ENCODE measurements at regions not wholly inside any gene's neighbourhood (a gene's known extent, or its start where the extent isn't known, plus 50 kb on each side); places are given as distances from the start of the nearest gene placed in this dataset.

DNA sequence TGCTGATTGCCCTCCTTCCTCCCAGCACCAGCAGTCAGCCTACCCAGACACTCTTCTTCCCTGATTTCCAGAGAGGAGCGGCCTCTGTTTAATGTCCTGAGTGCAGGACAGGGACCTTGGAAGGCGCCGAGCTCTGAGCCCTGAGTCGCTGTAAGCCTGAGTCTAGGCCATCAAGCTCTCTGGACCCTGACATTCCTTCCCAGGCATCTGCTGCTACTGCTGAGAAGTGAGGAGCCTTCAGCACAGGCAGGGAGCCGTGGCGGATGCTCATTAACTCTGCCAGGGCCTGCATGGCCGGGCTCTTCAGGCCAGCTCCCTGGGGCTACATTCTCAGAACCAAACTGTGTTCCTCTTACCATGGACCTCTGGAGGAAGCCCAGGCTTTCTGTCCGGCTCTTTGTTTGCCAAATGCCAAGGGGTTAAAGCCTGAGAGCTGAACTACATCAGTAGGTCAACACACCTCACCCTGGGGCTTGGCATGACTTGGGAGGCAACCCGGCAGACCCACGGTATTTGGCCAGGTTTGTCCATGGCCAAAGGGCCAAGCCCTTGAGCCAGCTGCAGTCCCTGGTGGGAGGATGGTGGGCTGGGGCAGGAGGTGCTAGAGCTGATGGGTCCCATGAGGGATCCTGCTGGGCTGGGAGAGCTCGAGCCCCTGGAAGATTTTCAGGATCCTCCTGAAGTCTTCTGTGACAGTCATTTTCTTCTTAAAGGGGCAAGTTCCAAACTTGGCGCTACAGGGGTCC is 721.4 kb downstream of the BRD1 start (continued):
- TF ChIP-seq, protein P1, sequence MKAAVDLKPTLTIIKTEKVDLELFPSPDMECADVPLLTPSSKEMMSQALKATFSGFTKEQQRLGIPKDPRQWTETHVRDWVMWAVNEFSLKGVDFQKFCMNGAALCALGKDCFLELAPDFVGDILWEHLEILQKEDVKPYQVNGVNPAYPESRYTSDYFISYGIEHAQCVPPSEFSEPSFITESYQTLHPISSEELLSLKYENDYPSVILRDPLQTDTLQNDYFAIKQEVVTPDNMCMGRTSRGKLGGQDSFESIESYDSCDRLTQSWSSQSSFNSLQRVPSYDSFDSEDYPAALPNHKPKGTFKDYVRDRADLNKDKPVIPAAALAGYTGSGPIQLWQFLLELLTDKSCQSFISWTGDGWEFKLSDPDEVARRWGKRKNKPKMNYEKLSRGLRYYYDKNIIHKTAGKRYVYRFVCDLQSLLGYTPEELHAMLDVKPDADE (IDR thresholded peaks at IDR 0.05), result no peak
- TF ChIP-seq EZH2phosphoT487 (IDR thresholded peaks at IDR 0.05; ENCODE audit: unreplicated experiment), result no peak
- TF ChIP-seq JUNB (IDR thresholded peaks at IDR 0.05; ENCODE audit: unreplicated experiment), result no peak
- TF ChIP-seq, protein P2, sequence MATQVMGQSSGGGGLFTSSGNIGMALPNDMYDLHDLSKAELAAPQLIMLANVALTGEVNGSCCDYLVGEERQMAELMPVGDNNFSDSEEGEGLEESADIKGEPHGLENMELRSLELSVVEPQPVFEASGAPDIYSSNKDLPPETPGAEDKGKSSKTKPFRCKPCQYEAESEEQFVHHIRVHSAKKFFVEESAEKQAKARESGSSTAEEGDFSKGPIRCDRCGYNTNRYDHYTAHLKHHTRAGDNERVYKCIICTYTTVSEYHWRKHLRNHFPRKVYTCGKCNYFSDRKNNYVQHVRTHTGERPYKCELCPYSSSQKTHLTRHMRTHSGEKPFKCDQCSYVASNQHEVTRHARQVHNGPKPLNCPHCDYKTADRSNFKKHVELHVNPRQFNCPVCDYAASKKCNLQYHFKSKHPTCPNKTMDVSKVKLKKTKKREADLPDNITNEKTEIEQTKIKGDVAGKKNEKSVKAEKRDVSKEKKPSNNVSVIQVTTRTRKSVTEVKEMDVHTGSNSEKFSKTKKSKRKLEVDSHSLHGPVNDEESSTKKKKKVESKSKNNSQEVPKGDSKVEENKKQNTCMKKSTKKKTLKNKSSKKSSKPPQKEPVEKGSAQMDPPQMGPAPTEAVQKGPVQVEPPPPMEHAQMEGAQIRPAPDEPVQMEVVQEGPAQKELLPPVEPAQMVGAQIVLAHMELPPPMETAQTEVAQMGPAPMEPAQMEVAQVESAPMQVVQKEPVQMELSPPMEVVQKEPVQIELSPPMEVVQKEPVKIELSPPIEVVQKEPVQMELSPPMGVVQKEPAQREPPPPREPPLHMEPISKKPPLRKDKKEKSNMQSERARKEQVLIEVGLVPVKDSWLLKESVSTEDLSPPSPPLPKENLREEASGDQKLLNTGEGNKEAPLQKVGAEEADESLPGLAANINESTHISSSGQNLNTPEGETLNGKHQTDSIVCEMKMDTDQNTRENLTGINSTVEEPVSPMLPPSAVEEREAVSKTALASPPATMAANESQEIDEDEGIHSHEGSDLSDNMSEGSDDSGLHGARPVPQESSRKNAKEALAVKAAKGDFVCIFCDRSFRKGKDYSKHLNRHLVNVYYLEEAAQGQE (IDR thresholded peaks at IDR 0.05; ENCODE audit: unreplicated experiment), result no peak
- no peak for TF ChIP-seq ZNF331 (CRISPR knock-in tag; IDR thresholded peaks at IDR 0.05; ENCODE audit: low read depth)

DNA sequence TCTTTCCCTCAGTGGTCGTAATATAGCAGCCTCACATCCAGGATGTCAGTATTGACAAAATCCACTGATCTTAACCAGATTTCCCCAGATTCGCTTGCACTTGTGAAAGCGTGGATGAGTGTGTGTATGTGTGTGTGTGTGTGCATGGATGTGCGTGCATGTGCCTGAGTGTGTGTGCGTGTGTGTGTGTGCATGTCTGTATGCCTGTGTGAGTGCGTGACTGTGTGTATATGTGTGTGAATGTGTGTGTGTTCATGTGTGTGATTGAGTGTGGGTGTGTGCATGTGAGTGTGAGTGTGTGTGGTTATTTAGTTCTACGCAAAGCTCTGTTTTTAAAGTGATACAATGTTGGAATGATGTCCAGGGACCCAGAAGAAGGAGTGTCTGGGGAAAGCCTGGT is 723.2 kb downstream of the BRD1 start:
- Histone ChIP-seq H3K4me1 (ENCODE audit: insufficient read depth) (no peaks in the 10 kb centered on the region), H3K27me3 (ENCODE audit: insufficient read depth) (no peaks in the 10 kb centered on the region), H3K4me2 (no peak overlapping the region), H2AFZ (no peak overlapping the region), H3K79me2 (replicated peaks; ENCODE audit: insufficient read depth) (no peaks in the 10 kb centered on the region), H3K27ac (ENCODE audit: low read depth) (no peak overlapping the region), H3K4me3 (no peak overlapping the region), H3F3A (replicated peaks; ENCODE audit: low read depth) (no peaks in the 10 kb centered on the region), H3K36me3 (ENCODE audit: insufficient read depth) (peaks cover 4% of the 10 kb centered on the region; the same call in 1 of the 2 replicates), H3K9me2 (ENCODE audit: insufficient read depth) (no peaks in the 10 kb centered on the region), H4K20me1 (replicated peaks; ENCODE audit: insufficient read depth) (no peaks in the 10 kb centered on the region)
- peaks cover 9% of the 10 kb centered on the region; the same call in 2 of the 3 replicates for H3K4me1 Mint-ChIP-seq
- H3K4me3 Mint-ChIP-seq, result no peak overlapping the region
- H3K27ac Mint-ChIP-seq, result no peak overlapping the region
- H3K27me3 Mint-ChIP-seq (ENCODE audit: insufficient read depth, low read depth, poor library complexity), result no peaks in the 10 kb centered on the region
- H3K36me3 Mint-ChIP-seq (ENCODE audit: low read depth), result no peaks in the 10 kb centered on the region
- ATAC-seq (no peak), DNase-seq (ENCODE audit: low spot score) (no peak)
- H3K9me3 Mint-ChIP-seq, result no peaks in the 10 kb centered on the region
- TF ChIP-seq, protein P2 (IDR thresholded peaks at IDR 0.05; ENCODE audit: unreplicated experiment), result no peak
- TF ChIP-seq, protein P1 (IDR thresholded peaks at IDR 0.05), result no peak
- TF ChIP-seq NANOG (IDR thresholded peaks at IDR 0.05; ENCODE audit: borderline replicate concordance) (no peak), ZNF114 (CRISPR knock-in tag; IDR thresholded peaks at IDR 0.05) (no peak), ZNF331 (CRISPR knock-in tag; IDR thresholded peaks at IDR 0.05; ENCODE audit: low read depth) (no peak)

Measured in GM23338 (cell line).